ENCODE measurements at regions not wholly inside any gene's neighbourhood (a gene's known extent, or its start where the extent isn't known, plus 50 kb on each side); places are given as distances from the start of the nearest gene placed in this dataset.

DNA sequence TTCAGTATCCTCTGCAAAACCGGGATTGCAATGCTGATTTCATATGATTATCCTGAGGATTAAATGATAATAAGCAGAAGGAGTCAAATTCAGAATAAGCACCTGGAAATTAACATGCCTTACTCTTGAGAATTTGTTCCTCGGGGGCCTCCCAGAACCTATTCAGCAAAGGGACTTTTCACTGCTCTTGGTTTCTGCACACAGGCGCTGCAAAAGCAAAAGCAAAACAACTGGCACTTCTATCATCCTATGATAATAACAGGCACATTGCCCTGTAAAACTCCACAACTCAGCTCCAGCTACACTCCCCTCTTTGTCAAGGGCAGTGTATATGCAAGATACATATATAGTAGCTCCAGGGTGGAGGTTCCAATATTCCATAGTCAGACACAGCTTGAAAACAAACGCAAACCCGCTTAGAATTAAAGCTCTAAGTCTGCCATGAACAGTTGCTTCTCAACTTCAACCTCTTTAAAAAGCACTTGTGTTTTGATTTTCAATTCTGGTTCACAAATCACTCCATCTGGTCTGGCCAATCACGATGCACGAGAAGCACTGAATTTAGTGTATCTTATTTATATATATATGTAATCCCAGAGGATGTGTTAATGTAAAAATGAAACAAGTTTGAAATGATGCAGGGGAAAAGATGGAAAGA lies 119.9 kb upstream of the PTER start:
- TF ChIP-seq POLR2A (IDR thresholded peaks at IDR 0.05; ENCODE audit: low read depth, low read length) (no peak), CTCF (conservative IDR thresholded peaks at IDR 0.05; ENCODE audit: low read depth, low read length) (no peak)

Data from IMR-90 (cell line).